Stimulated activated effector memory CD8-positive, alpha-beta T cell treated with anti-CD3 and anti-CD28 coated beads, Interleukin-12 subunit alpha, Interleukin-12 subunit beta, amount 100 ng/mL, for 72 hours (primary cell): ENCODE measurements at regions not wholly inside any gene's neighbourhood (a gene's known extent, or its start where the extent isn't known, plus 50 kb on each side); places are given as distances from the start of the nearest gene placed in this dataset.
"Not testable (repeated sequence)": the region's sequence is repeated elsewhere in the genome, so short reads cannot be mapped to it uniquely, and the experiment has no call there.

Experiments used
- ATAC-seq: fragments of 150-1000 bp; cut with Tn5 transposase; 2 replicates; pipeline ENCODE4 v1.10.0; 2021
- DNase-seq, 2 donors: peaks; one replicate each; pipeline ENCODE4 v3.0.0; 2021 to 2022; ENCODE audit warnings: low spot score in 2 of 2
- H3K27ac Mint-ChIP-seq: one replicate; pipeline ENCODE4 v1.8.0; 2022; ENCODE audit warnings: mild to moderate bottlenecking, mixed read lengths
- H3K36me3 Mint-ChIP-seq: one replicate; pipeline ENCODE4 v1.8.0; 2022; ENCODE audit warnings: mild to moderate bottlenecking, mixed read lengths
- H3K4me1 Mint-ChIP-seq: one replicate; pipeline ENCODE4 v1.8.0; 2022; ENCODE audit warnings: mixed read lengths
- H3K4me3 Mint-ChIP-seq: one replicate; pipeline ENCODE4 v1.8.0; 2022; ENCODE audit warnings: mild to moderate bottlenecking, mixed read lengths
- H3K9me3 Mint-ChIP-seq: one replicate; pipeline ENCODE4 v1.8.0; 2022; ENCODE audit warnings: mixed read lengths

- Mint-ChIP-seq H3K27ac (no peak overlapping the region), H3K36me3 (no peaks in the 10 kb centered on the region), H3K4me1 (no peaks in the 10 kb centered on the region), H3K9me3 (peaks cover 20% of the 10 kb centered on the region), H3K4me3 (no peak overlapping the region)
- no peak for ATAC-seq
- no peak for DNase-seq
These were observed 1691.4 kb downstream of the TP53TG3F start for GRCh38 chr16:35150805-35151312.

- no peaks in the 10 kb centered on the region for H3K4me1 Mint-ChIP-seq
- peaks cover 22% of the 10 kb centered on the region for H3K9me3 Mint-ChIP-seq
- ATAC-seq (no peak), DNase-seq (no peak)
- no peaks in the 10 kb centered on the region for H3K36me3 Mint-ChIP-seq
- no peak overlapping the region for H3K27ac Mint-ChIP-seq
- H3K4me3 Mint-ChIP-seq = no peak overlapping the region
These were observed 1692.7 kb downstream of the TP53TG3F start for GRCh38 chr16:35152067-35152627.

GRCh38 chr16:35154627-35155026 lies 1695.2 kb downstream of the TP53TG3F start:
- no peak overlapping the region for H3K4me3 Mint-ChIP-seq
- H3K9me3 Mint-ChIP-seq = peaks cover 26% of the 10 kb centered on the region
- H3K36me3 Mint-ChIP-seq = no peaks in the 10 kb centered on the region
- DNase-seq = no peak
- H3K27ac Mint-ChIP-seq = no peak overlapping the region
- ATAC-seq = no peak
- no peaks in the 10 kb centered on the region for H3K4me1 Mint-ChIP-seq

- DNase-seq, H3K36me3 Mint-ChIP-seq, ATAC-seq, H3K4me1 Mint-ChIP-seq, H3K27ac Mint-ChIP-seq, H3K4me3 Mint-ChIP-seq: not testable (repeated sequence)
- H3K9me3 Mint-ChIP-seq = peaks cover 18% of the 10 kb centered on the region
These were observed 1698.1 kb downstream of the TP53TG3F start for GRCh38 chr16:35157549-35157948.

- not testable (repeated sequence) for H3K36me3 Mint-ChIP-seq, ATAC-seq, H3K27ac Mint-ChIP-seq, H3K4me1 Mint-ChIP-seq, DNase-seq, H3K4me3 Mint-ChIP-seq
- H3K9me3 Mint-ChIP-seq = peaks cover 10% of the 10 kb centered on the region
These were observed 1709.9 kb downstream of the TP53TG3F start for GRCh38 chr16:35169324-35169723.

- DNase-seq, H3K36me3 Mint-ChIP-seq, ATAC-seq, H3K27ac Mint-ChIP-seq, H3K4me3 Mint-ChIP-seq, H3K4me1 Mint-ChIP-seq: not testable (repeated sequence)
- H3K9me3 Mint-ChIP-seq = peaks cover 10% of the 10 kb centered on the region
These were observed 1710.6 kb downstream of the TP53TG3F start for GRCh38 chr16:35170061-35170460.

- Mint-ChIP-seq H3K4me3 (no peak overlapping the region), H3K4me1 (no peaks in the 10 kb centered on the region), H3K36me3 (no peaks in the 10 kb centered on the region), H3K27ac (no peak overlapping the region), H3K9me3 (peaks cover 10% of the 10 kb centered on the region)
- DNase-seq = no peak
- ATAC-seq = no peak
These were observed 1711.2 kb downstream of the TP53TG3F start for GRCh38 chr16:35170610-35171009.

- ATAC-seq (no peak), DNase-seq (no peak)
- Mint-ChIP-seq H3K4me1 (no peaks in the 10 kb centered on the region), H3K9me3 (peaks cover 10% of the 10 kb centered on the region), H3K36me3 (no peaks in the 10 kb centered on the region), H3K4me3 (no peak overlapping the region), H3K27ac (no peak overlapping the region)
These were observed 1711.7 kb downstream of the TP53TG3F start for GRCh38 chr16:35171106-35171505.

- ATAC-seq (no peak), DNase-seq (no peak)
- peaks cover 6% of the 10 kb centered on the region for H3K4me1 Mint-ChIP-seq
These were observed 1713.9 kb downstream of the TP53TG3F start for GRCh38 chr16:35173295-35173694.

GRCh38 chr16:35174016-35174415 lies 1714.6 kb downstream of the TP53TG3F start:
- peaks cover 6% of the 10 kb centered on the region for H3K4me1 Mint-ChIP-seq
- DNase-seq (no peak), ATAC-seq (peak; percentile 8)
- no peaks in the 10 kb centered on the region for H3K36me3 Mint-ChIP-seq
- H3K9me3 Mint-ChIP-seq = peaks cover 8% of the 10 kb centered on the region
- no peak overlapping the region for H3K27ac Mint-ChIP-seq
- H3K4me3 Mint-ChIP-seq = no peak overlapping the region

More at GRCh38 chr16:35173295-35173694, 1713.9 kb downstream of the TP53TG3F start:
- Mint-ChIP-seq H3K4me3 (no peak overlapping the region), H3K27ac (no peak overlapping the region), H3K36me3 (no peaks in the 10 kb centered on the region), H3K9me3 (peaks cover 5% of the 10 kb centered on the region)

GRCh38 chr16:35176449-35176848 lies 1717.0 kb downstream of the TP53TG3F start:
- peak; percentile 13 for ATAC-seq
- H3K27ac Mint-ChIP-seq = no peak overlapping the region
- no peaks in the 10 kb centered on the region for H3K36me3 Mint-ChIP-seq
- H3K4me3 Mint-ChIP-seq = no peak overlapping the region
- peaks cover 6% of the 10 kb centered on the region for H3K4me1 Mint-ChIP-seq
- H3K9me3 Mint-ChIP-seq = peaks cover 17% of the 10 kb centered on the region
- DNase-seq = no peak

- Mint-ChIP-seq H3K4me1 (peaks cover 14% of the 10 kb centered on the region), H3K4me3 (no peak overlapping the region), H3K27ac (no peak overlapping the region), H3K36me3 (no peaks in the 10 kb centered on the region), H3K9me3 (peaks cover 18% of the 10 kb centered on the region)
- DNase-seq (no peak), ATAC-seq (no peak)
These were observed 1718.4 kb downstream of the TP53TG3F start for GRCh38 chr16:35177851-35178250.

GRCh38 chr16:35180970-35181369 lies 1721.6 kb downstream of the TP53TG3F start:
- Mint-ChIP-seq H3K9me3 (peaks cover 22% of the 10 kb centered on the region), H3K4me3 (no peak overlapping the region), H3K27ac (no peak overlapping the region), H3K36me3 (no peaks in the 10 kb centered on the region), H3K4me1 (peaks cover 14% of the 10 kb centered on the region)
- ATAC-seq = no peak
- DNase-seq = no peak

GRCh38 chr16:35181422-35182030 lies 1722.1 kb downstream of the TP53TG3F start:
- ATAC-seq (no peak), DNase-seq (no peak)
- Mint-ChIP-seq H3K9me3 (peaks cover 24% of the 10 kb centered on the region), H3K36me3 (no peaks in the 10 kb centered on the region), H3K4me3 (no peak overlapping the region), H3K4me1 (peaks cover 17% of the 10 kb centered on the region), H3K27ac (no peak overlapping the region)

GRCh38 chr16:35182043-35182677 lies 1722.7 kb downstream of the TP53TG3F start:
- no peak for ATAC-seq
- H3K4me1 Mint-ChIP-seq = peaks cover 17% of the 10 kb centered on the region
- DNase-seq = no peak
- peaks cover 28% of the 10 kb centered on the region for H3K9me3 Mint-ChIP-seq
- H3K36me3 Mint-ChIP-seq = no peaks in the 10 kb centered on the region
- no peak overlapping the region for H3K4me3 Mint-ChIP-seq
- no peak overlapping the region for H3K27ac Mint-ChIP-seq
